ENCODE measurements at regions not wholly inside any gene's neighbourhood (a gene's known extent, or its start where the extent isn't known, plus 50 kb on each side); places are given as distances from the start of the nearest gene placed in this dataset.

DNA sequence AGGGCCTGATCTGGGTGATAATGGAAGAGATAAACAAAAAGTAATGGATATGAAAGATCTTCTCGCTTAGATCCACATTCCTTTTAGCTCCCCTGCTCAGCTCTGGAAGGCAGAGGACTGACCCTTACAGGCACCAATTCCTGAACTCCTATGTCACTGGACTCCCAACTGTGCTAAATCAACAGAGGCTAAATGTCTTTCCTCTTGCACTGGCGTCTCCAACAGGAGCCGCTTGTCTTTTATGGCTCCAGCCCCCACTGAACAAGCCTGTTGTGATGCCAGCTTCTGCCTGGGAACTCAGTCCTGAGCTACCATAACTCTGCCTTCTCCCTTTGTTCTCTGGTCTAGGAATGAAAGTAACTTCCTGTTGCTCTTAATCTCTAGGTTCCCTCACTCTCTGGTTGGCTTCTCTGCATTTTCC is 142.1 kb upstream of the COL11A1 start:
- TF ChIP-seq, protein P1, sequence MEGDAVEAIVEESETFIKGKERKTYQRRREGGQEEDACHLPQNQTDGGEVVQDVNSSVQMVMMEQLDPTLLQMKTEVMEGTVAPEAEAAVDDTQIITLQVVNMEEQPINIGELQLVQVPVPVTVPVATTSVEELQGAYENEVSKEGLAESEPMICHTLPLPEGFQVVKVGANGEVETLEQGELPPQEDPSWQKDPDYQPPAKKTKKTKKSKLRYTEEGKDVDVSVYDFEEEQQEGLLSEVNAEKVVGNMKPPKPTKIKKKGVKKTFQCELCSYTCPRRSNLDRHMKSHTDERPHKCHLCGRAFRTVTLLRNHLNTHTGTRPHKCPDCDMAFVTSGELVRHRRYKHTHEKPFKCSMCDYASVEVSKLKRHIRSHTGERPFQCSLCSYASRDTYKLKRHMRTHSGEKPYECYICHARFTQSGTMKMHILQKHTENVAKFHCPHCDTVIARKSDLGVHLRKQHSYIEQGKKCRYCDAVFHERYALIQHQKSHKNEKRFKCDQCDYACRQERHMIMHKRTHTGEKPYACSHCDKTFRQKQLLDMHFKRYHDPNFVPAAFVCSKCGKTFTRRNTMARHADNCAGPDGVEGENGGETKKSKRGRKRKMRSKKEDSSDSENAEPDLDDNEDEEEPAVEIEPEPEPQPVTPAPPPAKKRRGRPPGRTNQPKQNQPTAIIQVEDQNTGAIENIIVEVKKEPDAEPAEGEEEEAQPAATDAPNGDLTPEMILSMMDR (IDR thresholded peaks at IDR 0.05), result no peak
- TF ChIP-seq POLR2A (IDR thresholded peaks at IDR 0.05), result no peak
